Retinal pigment epithelial cell (primary cell): ENCODE measurements at regions not wholly inside any gene's neighbourhood (a gene's known extent, or its start where the extent isn't known, plus 50 kb on each side); places are given as distances from the start of the nearest gene placed in this dataset.
A peak's percentile ranks its signal among the peaks of the same experiment; 100 is the strongest.

Source experiments
- DNase-seq: peaks from one replicate; pipeline ENCODE4 v3.0.0-alpha.2; 2010; ENCODE audit warnings: low read depth
- H3K4me3 ChIP-seq: 2 replicates; pipeline ENCODE4 v1.5.1; 2011; ENCODE audit warnings: mild to moderate bottlenecking, low read length, control low read depth, moderate library complexity
- CTCF ChIP-seq: conservative IDR thresholded peaks from 2 replicates; pipeline ENCODE4 v1.5.1; 2011; ENCODE audit warnings: low read depth, low read length, control low read depth, inconsistent platforms

GRCh38 chr7:22577470-22578001 is 77.5 kb upstream of the STEAP1B start:
- peak; percentile 95 for DNase-seq
- TF ChIP-seq CTCF = no peak
- no peak overlapping the region for H3K4me3 ChIP-seq

- no peak for DNase-seq
- no peak for TF ChIP-seq CTCF
- no peak overlapping the region for H3K4me3 ChIP-seq
These were observed 76.9 kb upstream of the STEAP1B start for GRCh38 chr7:22576612-22577469.

GRCh38 chr7:22574754-22575520 is 74.9 kb upstream of the STEAP1B start:
- no peak overlapping the region for H3K4me3 ChIP-seq
- no peak for DNase-seq
- no peak for TF ChIP-seq CTCF

GRCh38 chr7:22572937-22573336 is 72.9 kb upstream of the STEAP1B start:
- TF ChIP-seq CTCF = no peak
- no peak overlapping the region for H3K4me3 ChIP-seq
- DNase-seq = peak; percentile 87

- no peak for DNase-seq
These were observed 72.3 kb upstream of the STEAP1B start for GRCh38 chr7:22572292-22572691.

GRCh38 chr7:22571766-22572165 is 71.8 kb upstream of the STEAP1B start:
- TF ChIP-seq CTCF = no peak
- no peak overlapping the region for H3K4me3 ChIP-seq

More at GRCh38 chr7:22572292-22572691, 72.3 kb upstream of the STEAP1B start:
- TF ChIP-seq CTCF = no peak
- no peak overlapping the region for H3K4me3 ChIP-seq

More at GRCh38 chr7:22571766-22572165, 71.8 kb upstream of the STEAP1B start:
- no peak for DNase-seq
